ENCODE measurements at regions not wholly inside any gene's neighbourhood (a gene's known extent, or its start where the extent isn't known, plus 50 kb on each side); places are given as distances from the start of the nearest gene placed in this dataset.

GRCh38 chr18:30727849-30728248 is 314.7 kb downstream of the DSC3 start:
- H3K4me3 ChIP-seq (ENCODE audit: low read depth, low read length), result no peak overlapping the region
- TF ChIP-seq CTCF (IDR thresholded peaks at IDR 0.05; ENCODE audit: borderline replicate concordance, insufficient read depth, low read depth, low read length), result no peak

GRCh38 chr18:30713299-30713698 is 329.2 kb downstream of the DSC3 start:
- no peak overlapping the region for H3K4me3 ChIP-seq (ENCODE audit: low read depth, low read length)
- no peak for TF ChIP-seq CTCF (IDR thresholded peaks at IDR 0.05; ENCODE audit: borderline replicate concordance, insufficient read depth, low read depth, low read length)

GRCh38 chr18:30712383-30712782 is 330.2 kb downstream of the DSC3 start:
- TF ChIP-seq CTCF (IDR thresholded peaks at IDR 0.05; ENCODE audit: borderline replicate concordance, insufficient read depth, low read depth, low read length), result no peak
- H3K4me3 ChIP-seq (ENCODE audit: low read depth, low read length), result no peak overlapping the region

- H3K4me3 ChIP-seq (ENCODE audit: low read depth, low read length), result no peak overlapping the region
- TF ChIP-seq CTCF (IDR thresholded peaks at IDR 0.05; ENCODE audit: borderline replicate concordance, insufficient read depth, low read depth, low read length), result no peak
Measured at GRCh38 chr18:30709595-30709994, 332.9 kb downstream of the DSC3 start.

GRCh38 chr18:30705943-30706342 is 336.6 kb downstream of the DSC3 start:
- H3K4me3 ChIP-seq (ENCODE audit: low read depth, low read length), result no peak overlapping the region
- no peak for TF ChIP-seq CTCF (IDR thresholded peaks at IDR 0.05; ENCODE audit: borderline replicate concordance, insufficient read depth, low read depth, low read length)

- no peak overlapping the region for H3K4me3 ChIP-seq (ENCODE audit: low read depth, low read length)
- TF ChIP-seq CTCF (IDR thresholded peaks at IDR 0.05; ENCODE audit: borderline replicate concordance, insufficient read depth, low read depth, low read length), result no peak
Measured at GRCh38 chr18:30698571-30698970, 344.0 kb downstream of the DSC3 start.

- no peak overlapping the region for H3K4me3 ChIP-seq (ENCODE audit: low read depth, low read length)
- no peak for TF ChIP-seq CTCF (IDR thresholded peaks at IDR 0.05; ENCODE audit: borderline replicate concordance, insufficient read depth, low read depth, low read length)
Measured at GRCh38 chr18:30696201-30696600, 346.3 kb downstream of the DSC3 start.

All from GM12875 (cell line).